ENCODE measurements at regions not wholly inside any gene's neighbourhood (a gene's known extent, or its start where the extent isn't known, plus 50 kb on each side); places are given as distances from the start of the nearest gene placed in this dataset.

- DNase-seq = no peak
- TF ChIP-seq POLR2AphosphoS5 (IDR thresholded peaks at IDR 0.05) = no peak
- TF ChIP-seq EP300 (IDR thresholded peaks at IDR 0.05) = no peak
- TF ChIP-seq CTCF (IDR thresholded peaks at IDR 0.05) = no peak
- TF ChIP-seq POLR2A (IDR thresholded peaks at IDR 0.05) = no peak
- Histone ChIP-seq H3K36me3 (no peaks in the 10 kb centered on the region), H3K9me3 (no peaks in the 10 kb centered on the region), H3K27ac (no peak overlapping the region), H3K4me3 (no peak overlapping the region), H3K4me1 (no peaks in the 10 kb centered on the region), H3K27me3 (no peaks in the 10 kb centered on the region)
- 79 to 83% methylated on average over 5 of the region's 5 CpGs for WGBS, 2 donors
- intact Hi-C loops (cut with DNase I) = no loop called here
Observed at GRCh38 chr13:67445436-67445835, 215.3 kb upstream of the PCDH9 start.

- H3K9me3 ChIP-seq = no peaks in the 10 kb centered on the region
- no peak for DNase-seq
- intact Hi-C loops (cut with DNase I) = no loop called here
- no peak overlapping the region for H3K4me3 ChIP-seq
- no peak for TF ChIP-seq EP300 (IDR thresholded peaks at IDR 0.05)
- TF ChIP-seq CTCF (IDR thresholded peaks at IDR 0.05) = no peak
- TF ChIP-seq POLR2AphosphoS5 (IDR thresholded peaks at IDR 0.05) = no peak
- no peak for TF ChIP-seq POLR2A (IDR thresholded peaks at IDR 0.05)
- WGBS, 2 donors = 14 to 66% methylated on average over 2 of the region's 2 CpGs
- no peaks in the 10 kb centered on the region for H3K36me3 ChIP-seq
- H3K27ac ChIP-seq = no peak overlapping the region
- H3K4me1 ChIP-seq = no peaks in the 10 kb centered on the region
- H3K27me3 ChIP-seq = no peaks in the 10 kb centered on the region
Observed at GRCh38 chr13:67443923-67444322, 213.8 kb upstream of the PCDH9 start.

- Histone ChIP-seq H3K4me3 (no peak overlapping the region), H3K27me3 (no peaks in the 10 kb centered on the region), H3K36me3 (no peaks in the 10 kb centered on the region), H3K4me1 (no peaks in the 10 kb centered on the region), H3K27ac (no peak overlapping the region), H3K9me3 (no peaks in the 10 kb centered on the region)
- intact Hi-C loops (cut with DNase I) = no loop called here
- 25 to 26% methylated on average over 5 of the region's 5 CpGs for WGBS, 2 donors
- DNase-seq = no peak
- TF ChIP-seq CTCF (IDR thresholded peaks at IDR 0.05) (no peak), POLR2A (IDR thresholded peaks at IDR 0.05) (no peak), EP300 (IDR thresholded peaks at IDR 0.05) (no peak), POLR2AphosphoS5 (IDR thresholded peaks at IDR 0.05) (no peak)
Observed at GRCh38 chr13:67440236-67440975, 210.3 kb upstream of the PCDH9 start.

GRCh38 chr13:67439365-67439764 is 209.2 kb upstream of the PCDH9 start:
- Histone ChIP-seq H3K9me3 (no peaks in the 10 kb centered on the region), H3K4me3 (no peak overlapping the region), H3K36me3 (no peaks in the 10 kb centered on the region), H3K27me3 (no peaks in the 10 kb centered on the region), H3K4me1 (no peaks in the 10 kb centered on the region), H3K27ac (no peak overlapping the region)
- TF ChIP-seq POLR2AphosphoS5 (IDR thresholded peaks at IDR 0.05) (no peak), CTCF (IDR thresholded peaks at IDR 0.05) (no peak), POLR2A (IDR thresholded peaks at IDR 0.05) (no peak), EP300 (IDR thresholded peaks at IDR 0.05) (no peak)
- no peak for DNase-seq
- intact Hi-C loops (cut with DNase I) = no loop called here
- WGBS, 2 donors = 76 to 88% methylated on average over 1 of the region's 1 CpG

GRCh38 chr13:67438465-67438864 is 208.3 kb upstream of the PCDH9 start:
- no peak for DNase-seq
- H3K4me1 ChIP-seq = no peaks in the 10 kb centered on the region
- no peak overlapping the region for H3K4me3 ChIP-seq
- intact Hi-C loops (cut with DNase I) = no loop called here
- no peaks in the 10 kb centered on the region for H3K36me3 ChIP-seq
- H3K9me3 ChIP-seq = no peaks in the 10 kb centered on the region
- no peak for TF ChIP-seq CTCF (IDR thresholded peaks at IDR 0.05)
- no peak overlapping the region for H3K27ac ChIP-seq
- H3K27me3 ChIP-seq = no peaks in the 10 kb centered on the region
- 34 to 50% methylated on average over 3 of the region's 3 CpGs for WGBS, 2 donors

All from sigmoid colon (tissue), 6 donors.